ENCODE measurements at regions not wholly inside any gene's neighbourhood (a gene's known extent, or its start where the extent isn't known, plus 50 kb on each side); places are given as distances from the start of the nearest gene placed in this dataset.
"Not testable (repeated sequence)": the region's sequence is repeated elsewhere in the genome, so short reads cannot be mapped to it uniquely, and the experiment has no call there.

DNA sequence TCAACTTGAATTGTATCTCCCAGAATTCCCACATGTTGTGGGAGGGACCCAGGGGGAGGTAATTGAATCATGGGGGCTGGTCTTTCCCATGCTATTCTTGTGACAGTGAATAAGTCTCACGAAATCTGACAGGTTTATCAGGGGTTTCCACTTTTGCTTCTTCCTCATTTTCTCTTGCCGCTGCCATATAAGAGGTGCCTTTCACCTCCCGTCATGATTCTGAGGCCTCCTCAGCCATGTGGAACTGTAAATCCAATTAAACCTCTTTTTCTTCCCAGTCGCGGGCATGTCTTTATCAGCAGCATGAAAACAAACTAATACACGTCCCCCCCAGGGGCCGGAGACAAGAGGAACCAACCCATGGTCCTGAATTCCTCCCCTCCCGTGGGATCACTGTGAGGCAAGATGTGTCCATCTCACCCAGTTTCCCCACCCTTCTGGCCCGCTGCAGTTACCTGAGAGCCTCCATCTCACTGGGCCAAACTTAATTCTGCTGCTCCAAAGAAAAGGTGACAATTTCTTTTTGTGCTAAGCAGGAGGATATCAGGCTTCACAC, 354.0 kb upstream of the JARID2 start:
- TF ChIP-seq, protein P1, sequence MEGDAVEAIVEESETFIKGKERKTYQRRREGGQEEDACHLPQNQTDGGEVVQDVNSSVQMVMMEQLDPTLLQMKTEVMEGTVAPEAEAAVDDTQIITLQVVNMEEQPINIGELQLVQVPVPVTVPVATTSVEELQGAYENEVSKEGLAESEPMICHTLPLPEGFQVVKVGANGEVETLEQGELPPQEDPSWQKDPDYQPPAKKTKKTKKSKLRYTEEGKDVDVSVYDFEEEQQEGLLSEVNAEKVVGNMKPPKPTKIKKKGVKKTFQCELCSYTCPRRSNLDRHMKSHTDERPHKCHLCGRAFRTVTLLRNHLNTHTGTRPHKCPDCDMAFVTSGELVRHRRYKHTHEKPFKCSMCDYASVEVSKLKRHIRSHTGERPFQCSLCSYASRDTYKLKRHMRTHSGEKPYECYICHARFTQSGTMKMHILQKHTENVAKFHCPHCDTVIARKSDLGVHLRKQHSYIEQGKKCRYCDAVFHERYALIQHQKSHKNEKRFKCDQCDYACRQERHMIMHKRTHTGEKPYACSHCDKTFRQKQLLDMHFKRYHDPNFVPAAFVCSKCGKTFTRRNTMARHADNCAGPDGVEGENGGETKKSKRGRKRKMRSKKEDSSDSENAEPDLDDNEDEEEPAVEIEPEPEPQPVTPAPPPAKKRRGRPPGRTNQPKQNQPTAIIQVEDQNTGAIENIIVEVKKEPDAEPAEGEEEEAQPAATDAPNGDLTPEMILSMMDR (IDR thresholded peaks at IDR 0.05), result not testable (repeated sequence)
- not testable (repeated sequence) for TF ChIP-seq POLR2A (IDR thresholded peaks at IDR 0.05)
